SK-N-SH treated with all-trans-retinoic acid at 6 μM for 48 hours (cell line): ENCODE measurements at regions not wholly inside any gene's neighbourhood (a gene's known extent, or its start where the extent isn't known, plus 50 kb on each side); places are given as distances from the start of the nearest gene placed in this dataset.

Experiments used
- CSDC2 ChIP-seq: fragments of 250-450 bp; sonication (Bioruptor Pico); IDR thresholded peaks from 2 replicates; pipeline ENCODE4 v1.5.0; 2020; ENCODE audit warnings: mild to moderate bottlenecking, moderate library complexity
- GLIS3 ChIP-seq: fragments of 250-450 bp; sonication (Bioruptor Pico); IDR thresholded peaks from 2 replicates; pipeline ENCODE4 v1.5.0; 2020; ENCODE audit warnings: mild to moderate bottlenecking, moderate library complexity
- SNAI2 ChIP-seq: fragments of 250-450 bp; sonication (Bioruptor Pico); IDR thresholded peaks from 2 replicates; pipeline ENCODE4 v1.5.0; 2020; ENCODE audit warnings: mild to moderate bottlenecking, moderate library complexity
- TCF4 ChIP-seq: fragments of 250-450 bp; sonication (Bioruptor Pico); IDR thresholded peaks from 2 replicates; pipeline ENCODE4 v1.8.0; 2021; ENCODE audit warnings: mild to moderate bottlenecking, moderate library complexity, borderline replicate concordance
- TSHZ2 ChIP-seq: fragments of 250-450 bp; sonication (Bioruptor Pico); IDR thresholded peaks from 2 replicates; pipeline ENCODE4 v1.5.0; 2020; ENCODE audit warnings: mild to moderate bottlenecking, moderate library complexity
- TF ChIP-seq, protein P1 (sequence below): fragments of 250-450 bp; sonication (Bioruptor Pico); IDR thresholded peaks from 2 replicates; pipeline ENCODE4 v1.5.1; 2021; ENCODE audit warnings: mild to moderate bottlenecking, moderate library complexity

GRCh38 chr13:89740994-89741685 lies 1606.3 kb upstream of the MIR17HG start:
- no peak for TF ChIP-seq GLIS3 (CRISPR knock-in tag)
- TF ChIP-seq SNAI2 (CRISPR knock-in tag): no peak
- no peak for TF ChIP-seq TSHZ2 (CRISPR knock-in tag)
- TF ChIP-seq, protein P1, sequence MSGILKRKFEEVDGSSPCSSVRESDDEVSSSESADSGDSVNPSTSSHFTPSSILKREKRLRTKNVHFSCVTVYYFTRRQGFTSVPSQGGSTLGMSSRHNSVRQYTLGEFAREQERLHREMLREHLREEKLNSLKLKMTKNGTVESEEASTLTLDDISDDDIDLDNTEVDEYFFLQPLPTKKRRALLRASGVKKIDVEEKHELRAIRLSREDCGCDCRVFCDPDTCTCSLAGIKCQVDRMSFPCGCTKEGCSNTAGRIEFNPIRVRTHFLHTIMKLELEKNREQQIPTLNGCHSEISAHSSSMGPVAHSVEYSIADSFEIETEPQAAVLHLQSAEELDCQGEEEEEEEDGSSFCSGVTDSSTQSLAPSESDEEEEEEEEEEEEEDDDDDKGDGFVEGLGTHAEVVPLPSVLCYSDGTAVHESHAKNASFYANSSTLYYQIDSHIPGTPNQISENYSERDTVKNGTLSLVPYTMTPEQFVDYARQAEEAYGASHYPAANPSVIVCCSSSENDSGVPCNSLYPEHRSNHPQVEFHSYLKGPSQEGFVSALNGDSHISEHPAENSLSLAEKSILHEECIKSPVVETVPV (CRISPR knock-in tag): no peak
- no peak for TF ChIP-seq CSDC2 (CRISPR knock-in tag)
- TF ChIP-seq TCF4 (CRISPR knock-in tag): no peak
